Lower lobe of right lung (tissue), 2 donors: ENCODE measurements at regions not wholly inside any gene's neighbourhood (a gene's known extent, or its start where the extent isn't known, plus 50 kb on each side); places are given as distances from the start of the nearest gene placed in this dataset.

ENCODE experiments used
- ATAC-seq, 2 donors: fragments of 200-7000 bp; cut with Tn5 transposase; one replicate each; pipeline ENCODE4 v1.9.1; 2020 to 2022; ENCODE audit warnings: mild to moderate bottlenecking in 2 of 2, moderate library complexity in 2 of 2
- DNase-seq: peaks from one replicate; pipeline ENCODE4 v3.0.0-alpha.2; 2020
- H3K27ac ChIP-seq: fragments of 200-600 bp; one replicate; pipeline ENCODE4 v1.8.0; 2022
- H3K27me3 ChIP-seq: fragments of 200-600 bp; one replicate; pipeline ENCODE4 v1.8.0; 2022; ENCODE audit warnings: low read depth
- H3K36me3 ChIP-seq: fragments of 200-600 bp; one replicate; pipeline ENCODE4 v1.8.0; 2022; ENCODE audit warnings: mild to moderate bottlenecking
- H3K4me1 ChIP-seq: fragments of 200-600 bp; one replicate; pipeline ENCODE4 v1.8.0; 2022
- H3K4me3 ChIP-seq: fragments of 200-600 bp; one replicate; pipeline ENCODE4 v1.8.0; 2022; ENCODE audit warnings: mild to moderate bottlenecking
- H3K9me3 ChIP-seq: fragments of 200-600 bp; one replicate; pipeline ENCODE4 v1.8.0; 2022
- CTCF ChIP-seq: fragments of 200-600 bp; IDR thresholded peaks from one replicate; pipeline ENCODE4 v1.8.0; 2022; ENCODE audit warnings: antibody characterized with exemption, mild to moderate bottlenecking
- intact Hi-C: fragments of 100-400 bp; cut with DNase I; formaldehyde crosslinking; loops from one replicate; pipeline ENCODE4 v1.11.0; 2022
- donor health status: DM: no; HTN: yes; CAD: no; lungs with severe emphysema.

GRCh38 chr18:24761765-24762164 lies 301.3 kb downstream of the HRH4 start:
- intact Hi-C loops, result no loop called here
- TF ChIP-seq CTCF, result no peak

GRCh38 chr18:24762511-24762910 lies 302.1 kb downstream of the HRH4 start:
- Histone ChIP-seq H3K4me1 (no peaks in the 10 kb centered on the region), H3K27ac (no peak overlapping the region), H3K27me3 (no peaks in the 10 kb centered on the region), H3K36me3 (no peaks in the 10 kb centered on the region), H3K4me3 (no peak overlapping the region), H3K9me3 (no peaks in the 10 kb centered on the region)
- ATAC-seq (no peak), DNase-seq (no peak)
- TF ChIP-seq CTCF, result no peak
- intact Hi-C loops, result no loop called here

More at GRCh38 chr18:24761765-24762164, 301.3 kb downstream of the HRH4 start:
- no peak for ATAC-seq
- DNase-seq, result no peak
- Histone ChIP-seq H3K4me1 (no peaks in the 10 kb centered on the region), H3K27me3 (no peaks in the 10 kb centered on the region), H3K27ac (no peak overlapping the region), H3K9me3 (no peaks in the 10 kb centered on the region), H3K4me3 (no peak overlapping the region), H3K36me3 (no peaks in the 10 kb centered on the region)

GRCh38 chr18:24763765-24764513 lies 303.5 kb downstream of the HRH4 start:
- H3K27ac ChIP-seq, result no peak overlapping the region
- H3K9me3 ChIP-seq, result no peaks in the 10 kb centered on the region
- TF ChIP-seq CTCF, result no peak
- H3K27me3 ChIP-seq, result no peaks in the 10 kb centered on the region
- H3K4me1 ChIP-seq, result no peaks in the 10 kb centered on the region
- H3K4me3 ChIP-seq, result no peak overlapping the region
- H3K36me3 ChIP-seq, result no peaks in the 10 kb centered on the region
- intact Hi-C loops, result no loop called here
- ATAC-seq (no peak), DNase-seq (no peak)

- Histone ChIP-seq H3K9me3 (no peaks in the 10 kb centered on the region), H3K4me3 (no peak overlapping the region), H3K36me3 (no peaks in the 10 kb centered on the region), H3K27ac (no peak overlapping the region), H3K4me1 (no peaks in the 10 kb centered on the region), H3K27me3 (no peaks in the 10 kb centered on the region)
- no peak for ATAC-seq
- no peak for TF ChIP-seq CTCF
- DNase-seq, result no peak
- intact Hi-C loops, result no loop called here
These were observed 304.3 kb downstream of the HRH4 start for GRCh38 chr18:24764766-24765165.

- Histone ChIP-seq H3K27ac (no peak overlapping the region), H3K9me3 (no peaks in the 10 kb centered on the region), H3K27me3 (no peaks in the 10 kb centered on the region), H3K4me3 (no peak overlapping the region), H3K36me3 (no peaks in the 10 kb centered on the region), H3K4me1 (no peaks in the 10 kb centered on the region)
- intact Hi-C loops, result no loop called here
- no peak for ATAC-seq
- no peak for TF ChIP-seq CTCF
- no peak for DNase-seq
These were observed 305.9 kb downstream of the HRH4 start for GRCh38 chr18:24766376-24766775.
